Sigmoid colon (tissue), 6 donors: ENCODE measurements at regions not wholly inside any gene's neighbourhood (a gene's known extent, or its start where the extent isn't known, plus 50 kb on each side); places are given as distances from the start of the nearest gene placed in this dataset.
"Not testable (repeated sequence)": the region's sequence is repeated elsewhere in the genome, so short reads cannot be mapped to it uniquely, and the experiment has no call there.

Source experiments
- DNase-seq: peaks from one replicate; pipeline ENCODE4 v3.0.0-alpha.2; 2019
- H3K27ac ChIP-seq, 4 donors: fragments of 200-600 bp; sonication (generic); one replicate each; pipeline ENCODE4 v1.5.1; 2016 to 2019; ENCODE audit warnings: mild to moderate bottlenecking in 1 of 4
- H3K27me3 ChIP-seq, 3 donors: fragments of 200-600 bp; sonication (generic); one replicate each; pipeline ENCODE4 v1.5.1; 2019; ENCODE audit warnings: mild to moderate bottlenecking in 1 of 3
- H3K36me3 ChIP-seq, 4 donors: fragments of 200-600 bp; sonication (generic); one replicate each; pipeline ENCODE4 v1.5.1; 2016 to 2019
- H3K4me1 ChIP-seq, 4 donors: fragments of 200-600 bp; sonication (generic); one replicate each; pipeline ENCODE4 v1.5.1; 2017 to 2019
- H3K4me3 ChIP-seq, 4 donors: fragments of 200-600 bp; sonication (generic); one replicate each; pipeline ENCODE4 v1.5.1; 2017 to 2019; ENCODE audit warnings: mild to moderate bottlenecking in 2 of 4, moderate library complexity in 1 of 4
- H3K9me3 ChIP-seq, 4 donors: fragments of 200-600 bp in 3 of 4; sonication (generic) in 3 of 4; one replicate each; pipeline versions ENCODE4 v1.5.1 to v1.6.1; 2013 to 2019
- CTCF ChIP-seq, 4 experiments: fragments of 450-650 bp in 3 of 4; fragments of 200-600 bp in 1 of 4; IDR thresholded peaks; one replicate each; pipeline ENCODE4 v1.5.1; 2016 to 2019; ENCODE audit warnings: antibody characterized with exemption in 4 of 4, mild to moderate bottlenecking in 3 of 4, moderate library complexity in 2 of 4
- EP300 ChIP-seq, 4 donors: sonication (generic); formaldehyde crosslinking; IDR thresholded peaks; one replicate each; pipeline ENCODE4 v1.6.1; 2017; ENCODE audit warnings: antibody characterized with exemption in 4 of 4
- POLR2A ChIP-seq, 2 donors: fragments of 450-650 bp; IDR thresholded peaks; one replicate each; pipeline ENCODE4 v1.6.1; 2016; ENCODE audit warnings: antibody characterized with exemption in 2 of 2, mild to moderate bottlenecking in 2 of 2, moderate library complexity in 2 of 2
- POLR2AphosphoS5 ChIP-seq, 4 donors: sonication (generic); formaldehyde crosslinking; IDR thresholded peaks; one replicate each; pipeline ENCODE4 v1.6.1; 2017; ENCODE audit warnings: antibody characterized with exemption in 4 of 4
- WGBS, 2 donors: extraction: QIAGEN DNeasy Blood & Tissue Kit; methylation state at CpG; one replicate each; pipeline ENCODE4 v1.1.7; 2013; 5-methylcytosine and 5-hydroxymethylcytosine counted together
- intact Hi-C: fragments of 100-400 bp; cut with DNase I; formaldehyde crosslinking; loops from one replicate; pipeline ENCODE4 v1.15.1; 2023
- donor health status: healthy with polysubstance abuse.
- donor health status: healthy.

GRCh38 chr12:58701536-58701935 is 218.8 kb downstream of the LRIG3 start:
- TF ChIP-seq CTCF (IDR thresholded peaks at IDR 0.05) (no peak), EP300 (IDR thresholded peaks at IDR 0.05) (no peak), POLR2AphosphoS5 (IDR thresholded peaks at IDR 0.05) (no peak), POLR2A (IDR thresholded peaks at IDR 0.05) (no peak)
- DNase-seq: no peak
- peaks cover 0 to 3% (median 0%) of the 10 kb centered on the region in 4 donors for H3K9me3 ChIP-seq
- H3K27ac ChIP-seq: no peak overlapping the region
- H3K36me3 ChIP-seq: no peaks in the 10 kb centered on the region
- 86 to 87% methylated on average over 8 of the region's 8 CpGs for WGBS, 2 donors
- H3K4me1 ChIP-seq: peaks cover 0 to 3% (median 0%) of the 10 kb centered on the region in 4 donors
- intact Hi-C loops: no loop called here
- no peaks in the 10 kb centered on the region for H3K27me3 ChIP-seq
- no peak overlapping the region for H3K4me3 ChIP-seq

- Histone ChIP-seq H3K27me3 (no peaks in the 10 kb centered on the region), H3K4me1 (no peaks in the 10 kb centered on the region), H3K9me3 (peaks cover 0 to 3% (median 0%) of the 10 kb centered on the region in 4 donors), H3K36me3 (no peaks in the 10 kb centered on the region), H3K27ac (no peak overlapping the region), H3K4me3 (no peak overlapping the region)
- TF ChIP-seq CTCF (IDR thresholded peaks at IDR 0.05) (no peak), POLR2A (IDR thresholded peaks at IDR 0.05) (no peak), EP300 (IDR thresholded peaks at IDR 0.05) (no peak), POLR2AphosphoS5 (IDR thresholded peaks at IDR 0.05) (no peak)
- 77 to 82% methylated on average over 3 of the region's 3 CpGs for WGBS, 2 donors
- intact Hi-C loops: no loop called here
- DNase-seq: no peak
Observed at GRCh38 chr12:58703866-58704265, 216.4 kb downstream of the LRIG3 start.

- H3K27me3 ChIP-seq, intact Hi-C loops, DNase-seq, H3K36me3 ChIP-seq, H3K4me3 ChIP-seq, H3K9me3 ChIP-seq, H3K27ac ChIP-seq, H3K4me1 ChIP-seq: not testable (repeated sequence)
Observed at GRCh38 chr12:58704770-58705169, 215.5 kb downstream of the LRIG3 start.

GRCh38 chr12:58710901-58711300 is 209.4 kb downstream of the LRIG3 start:
- Histone ChIP-seq H3K27ac (no peak overlapping the region), H3K9me3 (no peaks in the 10 kb centered on the region)
- no peak for TF ChIP-seq CTCF (IDR thresholded peaks at IDR 0.05)
- TF ChIP-seq EP300 (IDR thresholded peaks at IDR 0.05): no peak
- TF ChIP-seq POLR2AphosphoS5 (IDR thresholded peaks at IDR 0.05): no peak
- TF ChIP-seq POLR2A (IDR thresholded peaks at IDR 0.05): no peak

GRCh38 chr12:58711974-58712373 is 208.3 kb downstream of the LRIG3 start:
- 68 to 71% methylated on average over 4 of the region's 4 CpGs for WGBS, 2 donors
- DNase-seq: no peak
- TF ChIP-seq EP300 (IDR thresholded peaks at IDR 0.05) (no peak), CTCF (IDR thresholded peaks at IDR 0.05) (no peak), POLR2AphosphoS5 (IDR thresholded peaks at IDR 0.05) (no peak), POLR2A (IDR thresholded peaks at IDR 0.05) (no peak)
- Histone ChIP-seq H3K4me3 (no peak overlapping the region), H3K9me3 (no peaks in the 10 kb centered on the region), H3K36me3 (no peaks in the 10 kb centered on the region), H3K4me1 (no peaks in the 10 kb centered on the region), H3K27me3 (no peaks in the 10 kb centered on the region), H3K27ac (no peak overlapping the region)
- intact Hi-C loops: no loop called here

More at GRCh38 chr12:58710901-58711300, 209.4 kb downstream of the LRIG3 start:
- no peak for DNase-seq
- intact Hi-C loops: no loop called here
- H3K36me3 ChIP-seq: no peaks in the 10 kb centered on the region
- H3K4me3 ChIP-seq: no peak overlapping the region
- no peaks in the 10 kb centered on the region for H3K27me3 ChIP-seq
- no peaks in the 10 kb centered on the region for H3K4me1 ChIP-seq
